ENCODE measurements at regions not wholly inside any gene's neighbourhood (a gene's known extent, or its start where the extent isn't known, plus 50 kb on each side); places are given as distances from the start of the nearest gene placed in this dataset.
"Not testable (repeated sequence)": the region's sequence is repeated elsewhere in the genome, so short reads cannot be mapped to it uniquely, and the experiment has no call there.

GRCh38 chr3:75129101-75129500 lies 514.6 kb upstream of the CNTN3 start:
- DNase-seq: no peak

DNA sequence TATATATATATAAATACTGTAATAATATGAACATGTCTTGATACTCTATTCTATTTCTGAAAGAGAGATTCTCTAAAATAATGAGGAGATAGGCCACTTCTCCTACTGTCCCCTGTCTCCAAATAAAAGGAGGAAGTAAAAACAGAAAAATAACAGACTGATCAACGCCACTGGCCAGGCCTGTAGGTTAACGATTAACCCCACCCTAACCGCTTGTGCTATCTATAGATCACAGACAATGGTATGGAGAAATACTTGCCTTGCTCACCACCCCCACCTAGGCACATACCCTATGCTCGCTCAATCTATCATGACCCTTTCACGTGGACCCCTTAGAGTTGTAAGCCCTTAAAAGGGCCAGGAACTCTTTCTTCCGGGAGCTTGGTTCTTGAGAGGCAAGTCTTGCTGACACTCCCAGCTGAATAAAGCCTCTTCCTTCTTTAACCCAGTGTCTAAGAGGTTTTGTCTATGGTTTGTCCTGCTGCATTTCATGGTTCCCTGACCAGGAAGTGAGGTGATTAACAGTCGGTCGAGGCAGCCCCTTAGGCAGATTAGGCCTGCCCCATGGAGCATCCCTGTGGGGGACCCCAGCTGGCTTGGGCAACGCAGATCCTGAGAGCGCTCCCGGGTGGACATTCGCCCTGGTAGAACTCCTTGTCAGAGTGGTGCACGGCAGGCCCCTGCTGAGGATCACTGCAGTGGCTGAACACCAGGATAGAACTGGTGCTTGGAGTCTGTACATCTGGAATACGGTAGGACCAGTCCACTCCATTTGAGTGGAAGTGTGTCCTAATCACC lies 521.8 kb upstream of the CNTN3 start:
- no peak for DNase-seq

GRCh38 chr3:75138345-75138744 lies 523.9 kb upstream of the CNTN3 start:
- DNase-seq: no peak

GRCh38 chr3:75140904-75141615 lies 523.1 kb upstream of the FRG2C start:
- no peak for DNase-seq

- DNase-seq: no peak
Measured at GRCh38 chr3:75144406-75144805, 519.7 kb upstream of the FRG2C start.

DNA sequence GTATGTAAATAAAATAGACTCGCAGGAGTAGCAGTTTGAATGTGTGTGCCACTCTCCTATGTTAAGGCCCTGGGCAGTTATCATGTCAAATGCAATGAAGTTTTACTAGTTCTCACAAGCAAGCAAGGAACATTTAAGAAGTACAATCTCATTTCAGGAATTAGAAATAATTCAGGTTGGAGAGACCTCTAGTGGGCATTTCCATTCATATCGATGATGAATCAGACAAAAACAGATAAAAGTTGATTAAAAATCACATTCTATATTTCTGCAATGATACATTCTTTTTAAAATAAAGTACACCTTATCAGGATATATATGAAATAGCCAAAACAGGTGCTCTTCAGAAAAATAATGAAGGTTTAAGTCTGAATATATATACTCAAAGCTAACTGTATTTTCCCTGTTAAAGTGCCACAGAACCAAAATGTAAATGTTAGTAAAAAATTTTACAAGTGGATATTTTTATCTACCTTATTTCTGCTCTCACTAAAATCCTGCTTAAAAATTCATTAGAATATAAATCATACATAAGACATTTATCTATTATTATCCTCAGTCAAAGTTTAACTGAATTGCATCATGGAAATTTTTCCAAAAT lies 492.4 kb upstream of the FRG2C start:
- DNase-seq: no peak

GRCh38 chr3:75176937-75177336 lies 487.2 kb upstream of the FRG2C start:
- DNase-seq: no peak

- DNase-seq: no peak
Measured at GRCh38 chr3:75180235-75180944, 483.7 kb upstream of the FRG2C start.

GRCh38 chr3:75180945-75181298 lies 483.2 kb upstream of the FRG2C start:
- DNase-seq: no peak

DNA sequence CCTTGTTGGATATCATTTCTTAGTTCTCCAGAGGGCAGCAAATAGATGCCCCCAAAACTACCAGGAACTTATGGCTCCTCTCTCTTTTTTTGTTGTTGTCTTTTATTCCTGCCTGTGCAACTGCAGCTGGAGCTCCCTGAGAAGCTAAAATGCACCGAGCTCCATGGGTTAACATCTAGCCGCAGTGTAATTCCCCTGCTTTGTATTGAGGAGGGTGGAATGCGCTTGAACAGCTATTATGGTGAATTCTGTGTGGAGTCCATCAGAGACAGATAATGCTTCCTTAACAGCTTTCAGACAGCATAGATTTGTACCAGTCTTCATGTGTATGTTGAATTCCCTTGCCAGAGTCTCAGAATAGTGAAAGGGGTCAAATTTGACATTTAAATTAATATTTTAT lies 475.2 kb upstream of the FRG2C start:
- DNase-seq: no peak

- peak; percentile 53 for DNase-seq
Measured at GRCh38 chr3:75192146-75192616, 471.9 kb upstream of the FRG2C start.

GRCh38 chr3:75193797-75194196 lies 470.3 kb upstream of the FRG2C start:
- DNase-seq: no peak

DNA sequence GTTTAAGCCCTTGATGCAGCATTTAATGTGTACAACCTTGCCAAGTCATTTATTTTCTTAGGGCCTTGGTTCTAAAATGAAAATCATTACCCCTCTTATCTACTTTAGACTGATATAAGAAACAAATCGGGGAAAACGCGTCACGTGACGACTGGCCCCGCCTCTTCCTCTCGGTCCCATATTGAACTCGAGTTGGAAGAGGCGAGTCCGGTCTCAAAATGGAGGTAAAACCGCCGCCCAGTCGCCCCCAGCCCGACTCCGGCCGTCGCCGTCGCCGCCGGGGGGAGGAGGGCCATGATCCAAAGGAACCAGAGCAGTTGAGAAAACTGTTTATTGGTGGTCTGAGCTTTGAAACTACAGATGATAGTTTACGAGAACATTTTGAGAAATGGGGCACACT lies 449.8 kb upstream of the FRG2C start:
- DNase-seq: not testable (repeated sequence)

DNA sequence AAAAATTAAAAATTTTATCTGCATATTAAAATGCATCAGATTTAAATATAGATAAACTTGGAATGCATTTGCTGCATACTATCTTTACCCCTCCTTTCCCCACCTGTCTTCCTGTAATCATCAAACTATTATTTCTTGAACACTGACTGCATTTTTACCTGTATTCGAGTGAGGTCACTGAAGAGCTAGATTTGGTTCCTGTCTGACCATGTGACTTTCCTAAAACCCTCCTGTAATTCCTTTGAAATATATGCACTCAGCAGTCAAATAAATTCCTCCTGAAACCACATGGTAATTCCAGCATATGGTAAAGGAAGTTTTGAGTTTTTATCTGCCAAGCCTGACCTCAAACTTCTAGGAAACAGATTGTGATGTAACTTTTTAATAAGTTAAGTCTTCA lies 445.6 kb upstream of the FRG2C start:
- DNase-seq: no peak

DNA sequence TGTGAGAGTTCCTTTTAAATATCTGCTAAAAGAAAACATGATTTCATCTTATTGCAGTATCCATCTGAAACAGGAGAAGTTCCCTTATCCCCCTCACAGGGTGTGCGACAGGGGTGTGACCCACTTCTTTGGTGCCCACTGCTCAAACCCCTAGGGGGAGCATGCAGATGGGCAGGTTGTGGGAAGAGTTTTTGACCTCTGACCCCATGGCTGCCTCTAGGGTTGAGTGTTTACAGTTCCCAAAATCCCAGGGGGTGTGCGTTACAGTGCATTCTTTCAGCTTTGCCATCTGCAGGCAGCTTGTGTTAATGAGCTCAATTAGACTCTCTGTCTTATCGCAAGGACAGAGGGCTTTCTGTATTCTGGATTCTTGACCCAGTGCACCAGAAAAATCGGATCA lies 443.2 kb upstream of the FRG2C start:
- no peak for DNase-seq

- no peak for DNase-seq
Measured at GRCh38 chr3:75224412-75224811, 439.7 kb upstream of the FRG2C start.

- DNase-seq: no peak
Measured at GRCh38 chr3:75232216-75232615, 431.9 kb upstream of the FRG2C start.

- DNase-seq: no peak
Measured at GRCh38 chr3:75235631-75236030, 428.5 kb upstream of the FRG2C start.

- no peak for DNase-seq
Measured at GRCh38 chr3:75237053-75237452, 427.1 kb upstream of the FRG2C start.

DNA sequence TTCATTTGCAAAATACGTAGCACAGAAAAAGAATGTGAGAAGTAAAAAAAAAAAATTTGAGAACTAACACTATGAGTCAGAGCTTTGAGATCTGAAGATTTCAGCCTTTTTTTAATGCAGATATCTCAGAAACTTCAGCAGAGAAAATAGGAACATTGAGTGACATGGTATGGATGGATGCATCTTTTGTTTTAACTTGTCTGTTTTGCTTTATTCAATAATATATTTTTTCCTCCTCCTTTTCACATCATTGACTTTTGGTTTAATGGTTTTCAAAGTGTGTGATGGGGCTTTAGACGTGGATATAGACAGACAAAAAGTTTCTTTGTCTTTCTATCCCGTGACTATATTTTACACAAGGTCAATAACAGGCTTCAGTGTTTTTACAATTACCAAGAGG lies 426.7 kb upstream of the FRG2C start:
- no peak for DNase-seq

GRCh38 chr3:75241226-75241962 lies 422.7 kb upstream of the FRG2C start:
- not testable (repeated sequence) for DNase-seq

DNA sequence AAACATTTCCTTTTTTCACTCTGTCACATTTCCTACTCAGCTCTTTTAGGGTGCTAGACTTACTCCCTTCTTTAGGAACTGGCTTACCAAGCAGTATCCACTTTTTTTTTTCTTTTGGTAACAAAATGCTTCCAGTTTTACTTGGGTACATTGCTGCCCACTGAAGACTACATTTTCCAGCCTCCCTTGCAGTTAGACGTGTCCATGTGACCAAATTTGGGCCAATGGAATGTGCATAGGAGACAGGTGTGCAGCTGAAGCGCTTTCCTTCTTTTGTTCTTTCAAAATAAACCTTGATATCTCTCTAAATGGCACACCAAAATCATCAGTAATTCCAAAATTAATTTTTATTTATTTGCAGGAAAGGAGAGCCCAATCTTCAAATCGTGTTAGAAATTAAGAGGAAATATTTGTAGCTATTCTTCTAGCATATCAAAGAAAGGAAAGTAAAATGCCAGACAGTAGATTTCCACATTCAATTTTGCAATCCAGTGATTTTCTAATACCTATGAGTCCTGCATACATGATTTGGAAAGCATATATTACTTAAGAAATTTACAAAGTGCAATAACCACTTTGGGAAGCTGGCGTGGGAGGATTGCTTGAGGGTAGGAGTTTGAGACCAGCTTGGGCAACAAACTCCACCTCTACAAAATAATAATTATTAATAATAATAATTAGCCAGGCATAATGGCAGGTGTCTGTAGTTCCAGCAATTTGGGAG lies 422.0 kb upstream of the FRG2C start:
- no peak for DNase-seq
